ENCODE measurements at regions not wholly inside any gene's neighbourhood (a gene's known extent, or its start where the extent isn't known, plus 50 kb on each side); places are given as distances from the start of the nearest gene placed in this dataset.

- Histone ChIP-seq H2BK120ac (ENCODE audit: low read depth, low read length, poor library complexity, severe bottlenecking) (no peak overlapping the region), H4K91ac (ENCODE audit: insufficient read length, low read depth, low read length) (no peak overlapping the region), H3K79me2 (ENCODE audit: insufficient read depth, low read length) (no peaks in the 10 kb centered on the region), H3K23ac (ENCODE audit: insufficient read length, low read depth, low read length) (no peak overlapping the region), H2BK12ac (ENCODE audit: insufficient read length, low read depth, low read length) (no peak overlapping the region), H2AK5ac (ENCODE audit: insufficient read length, low read length) (no peak overlapping the region), H3K14ac (ENCODE audit: insufficient read depth, low read length) (no peak overlapping the region), H2AFZ (ENCODE audit: low read length) (no peak overlapping the region), H2BK20ac (ENCODE audit: low read depth, low read length, poor library complexity, severe bottlenecking) (no peak overlapping the region), H4K5ac (ENCODE audit: insufficient read length, low read depth, low read length) (no peak overlapping the region), H3K9ac (ENCODE audit: extremely low read depth, insufficient read length, low read length) (no peak overlapping the region), H3K56ac (ENCODE audit: insufficient read length, low read depth, low read length) (no peak overlapping the region), H3K18ac (ENCODE audit: insufficient read length, low read depth, low read length) (no peak overlapping the region), H4K8ac (replicated peaks; ENCODE audit: insufficient read length, low read depth, low read length) (no peak overlapping the region), H3K79me1 (ENCODE audit: insufficient read depth, low read depth, low read length, poor library complexity, severe bottlenecking) (no peaks in the 10 kb centered on the region), H3K9me3 (ENCODE audit: control insufficient read depth, low read depth, low read length) (no peaks in the 10 kb centered on the region), H3K4me1 (ENCODE audit: insufficient read depth, low read length) (no peaks in the 10 kb centered on the region), H2BK15ac (ENCODE audit: low read depth, low read length) (no peak overlapping the region), H3K4me2 (ENCODE audit: insufficient read depth, insufficient read length, low read length) (no peak overlapping the region), H3T11ph (ENCODE audit: low read length) (no peak overlapping the region), H2BK5ac (ENCODE audit: insufficient read length, low read length) (no peak overlapping the region), H3K4ac (ENCODE audit: low read depth, low read length) (no peak overlapping the region), H3K27me3 (ENCODE audit: insufficient read depth, low read length) (no peaks in the 10 kb centered on the region; the same call in 1 of the 2 replicates), H4K20me1 (ENCODE audit: control insufficient read depth, insufficient read depth, insufficient read length) (no peaks in the 10 kb centered on the region), H3K23me2 (ENCODE audit: insufficient read length, low read depth, low read length, poor library complexity, severe bottlenecking) (no peaks in the 10 kb centered on the region), H3K27ac (ENCODE audit: insufficient read length, low read depth, low read length) (no peak overlapping the region)
- Mint-ChIP-seq H3K4me3 (no peak overlapping the region), H3K36me3 (ENCODE audit: insufficient read depth in 1 of 3, low read depth in 3 of 3) (no peaks in the 10 kb centered on the region), H3K27ac (no peak overlapping the region), H3K27me3 (ENCODE audit: low read depth) (peaks cover 3% of the 10 kb centered on the region), H3K4me1 (peaks cover 0 to 7% of the 10 kb centered on the region in 2 experiments; a peak in 1 of 4 replicates), H3K9me3 (peaks cover 0 to 37% of the 10 kb centered on the region in 2 experiments; a peak in 2 of 5 replicates)
- TF ChIP-seq, protein P1, sequence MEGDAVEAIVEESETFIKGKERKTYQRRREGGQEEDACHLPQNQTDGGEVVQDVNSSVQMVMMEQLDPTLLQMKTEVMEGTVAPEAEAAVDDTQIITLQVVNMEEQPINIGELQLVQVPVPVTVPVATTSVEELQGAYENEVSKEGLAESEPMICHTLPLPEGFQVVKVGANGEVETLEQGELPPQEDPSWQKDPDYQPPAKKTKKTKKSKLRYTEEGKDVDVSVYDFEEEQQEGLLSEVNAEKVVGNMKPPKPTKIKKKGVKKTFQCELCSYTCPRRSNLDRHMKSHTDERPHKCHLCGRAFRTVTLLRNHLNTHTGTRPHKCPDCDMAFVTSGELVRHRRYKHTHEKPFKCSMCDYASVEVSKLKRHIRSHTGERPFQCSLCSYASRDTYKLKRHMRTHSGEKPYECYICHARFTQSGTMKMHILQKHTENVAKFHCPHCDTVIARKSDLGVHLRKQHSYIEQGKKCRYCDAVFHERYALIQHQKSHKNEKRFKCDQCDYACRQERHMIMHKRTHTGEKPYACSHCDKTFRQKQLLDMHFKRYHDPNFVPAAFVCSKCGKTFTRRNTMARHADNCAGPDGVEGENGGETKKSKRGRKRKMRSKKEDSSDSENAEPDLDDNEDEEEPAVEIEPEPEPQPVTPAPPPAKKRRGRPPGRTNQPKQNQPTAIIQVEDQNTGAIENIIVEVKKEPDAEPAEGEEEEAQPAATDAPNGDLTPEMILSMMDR (conservative IDR thresholded peaks at IDR 0.05): no peak
- no CpG with 5 or more reads among the region's 4 CpGs for WGBS (ENCODE audit: extremely low coverage, insufficient read length, low lambda C conversion rate)
- no peak for DNase-seq
Measured at GRCh38 chrX:138858438-138858837, 146.9 kb upstream of the FGF13 start.
